NT2/D1 (cell line): ENCODE measurements at regions not wholly inside any gene's neighbourhood (a gene's known extent, or its start where the extent isn't known, plus 50 kb on each side); places are given as distances from the start of the nearest gene placed in this dataset.

ENCODE experiments used
- YY1 ChIP-seq: IDR thresholded peaks from 2 replicates; pipeline ENCODE4 v1.6.1; 2011; ENCODE audit not compliant: insufficient read length, insufficient read depth
- ZNF274 ChIP-seq: IDR thresholded peaks from 2 replicates; pipeline ENCODE4 v1.6.1; 2011; ENCODE audit warnings: mild to moderate bottlenecking, low read depth, low read length

GRCh38 chr10:130326954-130327353 is 190.8 kb downstream of the GLRX3 start:
- TF ChIP-seq YY1 (no peak), ZNF274 (no peak)
